ES-I3 (cell line): ENCODE measurements at regions not wholly inside any gene's neighbourhood (a gene's known extent, or its start where the extent isn't known, plus 50 kb on each side); places are given as distances from the start of the nearest gene placed in this dataset.

Experiments
- H3K36me3 ChIP-seq: 2 replicates; pipeline ENCODE4 v1.6.1; 2013; ENCODE audit warnings: mild to moderate bottlenecking, low read length, control low read depth, moderate library complexity; ENCODE audit not compliant: insufficient read depth
- H3K4me1 ChIP-seq: 2 replicates; pipeline ENCODE4 v1.6.1; 2013; ENCODE audit warnings: mild to moderate bottlenecking, control low read depth, low read length; ENCODE audit not compliant: insufficient read depth
- H3K9ac ChIP-seq: 2 replicates; pipeline ENCODE4 v1.6.1; 2013; ENCODE audit warnings: low read depth, mild to moderate bottlenecking, low read length, moderate library complexity
- H3K9me3 ChIP-seq: 2 replicates; pipeline ENCODE4 v1.6.1; 2013; ENCODE audit warnings: mild to moderate bottlenecking, low read length, moderate library complexity; ENCODE audit not compliant: control insufficient read depth, insufficient read depth

DNA sequence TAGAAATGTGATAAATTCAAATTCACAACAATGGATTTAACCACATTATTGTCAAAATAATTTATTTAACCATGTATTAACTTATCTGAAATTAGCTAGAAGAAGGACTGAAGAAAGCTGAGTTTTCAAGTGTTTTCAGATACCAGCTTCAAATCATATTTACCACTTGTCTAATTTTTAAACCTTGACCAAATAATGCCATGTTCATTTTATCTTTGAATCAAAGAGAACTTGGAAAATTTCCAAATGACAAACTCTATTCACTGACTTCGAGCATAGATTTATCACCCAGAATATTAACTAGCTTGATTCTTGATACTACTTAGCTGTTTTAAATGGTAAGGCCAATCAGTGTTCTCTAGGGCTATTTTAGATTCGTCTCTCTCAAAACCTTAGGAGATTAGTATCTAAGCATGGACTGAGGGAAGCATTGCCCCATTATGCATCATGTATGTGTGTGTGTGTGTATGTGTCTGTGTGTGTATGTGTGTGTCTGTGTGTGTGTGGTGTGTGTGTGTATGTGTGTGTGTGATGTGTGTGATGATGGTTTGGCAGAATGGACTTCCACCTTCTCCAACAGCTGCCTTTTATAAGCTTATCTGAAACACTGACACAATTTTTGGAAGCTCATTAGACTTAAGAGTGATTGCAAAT lies 667.5 kb upstream of the FANCL start:
- H3K36me3 ChIP-seq: no peaks in the 10 kb centered on the region
- H3K9ac ChIP-seq: no peak overlapping the region
- no peaks in the 10 kb centered on the region for H3K9me3 ChIP-seq
- H3K4me1 ChIP-seq: peaks cover 8% of the 10 kb centered on the region; the same call in 1 of the 2 replicates

DNA sequence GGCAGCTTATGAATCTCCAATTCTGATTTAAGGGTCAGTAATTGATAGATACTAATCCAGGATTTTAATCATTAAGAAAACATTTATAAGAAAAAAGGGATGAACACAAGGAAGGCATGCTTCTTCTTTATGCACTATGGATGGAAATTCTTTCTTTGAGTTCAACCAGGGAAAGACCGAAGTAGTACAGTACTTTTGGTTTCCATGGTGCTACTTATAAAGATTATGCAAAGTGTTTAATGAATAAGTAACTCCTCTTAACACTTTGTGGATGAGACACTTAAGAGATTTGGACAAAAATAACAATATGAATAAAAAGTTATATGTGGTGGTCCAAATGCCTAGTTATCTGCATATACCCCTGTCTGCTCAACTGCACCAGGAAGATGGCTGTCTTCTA lies 666.5 kb upstream of the FANCL start:
- Histone ChIP-seq H3K36me3 (no peaks in the 10 kb centered on the region), H3K9me3 (no peaks in the 10 kb centered on the region), H3K9ac (no peak overlapping the region)

DNA sequence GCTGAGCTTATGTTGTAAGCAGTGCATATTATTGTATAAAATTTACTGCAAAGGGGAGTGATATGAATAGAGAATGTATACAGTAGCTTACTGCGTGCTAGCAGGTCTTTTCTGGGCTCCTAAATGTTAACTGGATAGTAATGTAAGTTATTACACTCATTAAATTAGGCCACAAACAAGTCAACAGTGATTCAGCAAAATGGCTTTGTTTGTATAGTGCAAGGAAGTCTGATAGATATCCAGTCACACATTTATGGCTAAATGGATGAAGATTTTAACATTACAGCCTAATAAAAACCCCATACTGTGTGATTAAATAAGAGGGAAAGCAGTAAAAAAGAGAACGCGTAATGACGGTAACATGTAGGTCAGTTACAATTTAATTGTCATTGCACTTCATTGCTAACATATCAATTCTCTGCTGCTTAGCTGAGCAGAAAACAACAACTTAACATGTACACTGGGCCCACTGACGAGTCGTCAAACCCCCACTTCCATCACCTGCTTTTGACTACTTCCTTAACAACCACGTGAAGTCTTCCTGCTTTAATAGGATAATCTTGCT lies 665.0 kb upstream of the FANCL start:
- H3K4me1 ChIP-seq: no peaks in the 10 kb centered on the region
- no peaks in the 10 kb centered on the region for H3K9me3 ChIP-seq
- no peaks in the 10 kb centered on the region for H3K36me3 ChIP-seq
- H3K9ac ChIP-seq: no peak overlapping the region

More for the DNA sequence above, 666.5 kb upstream of the FANCL start:
- peaks cover 2% of the 10 kb centered on the region; the same call in 1 of the 2 replicates for H3K4me1 ChIP-seq

DNA sequence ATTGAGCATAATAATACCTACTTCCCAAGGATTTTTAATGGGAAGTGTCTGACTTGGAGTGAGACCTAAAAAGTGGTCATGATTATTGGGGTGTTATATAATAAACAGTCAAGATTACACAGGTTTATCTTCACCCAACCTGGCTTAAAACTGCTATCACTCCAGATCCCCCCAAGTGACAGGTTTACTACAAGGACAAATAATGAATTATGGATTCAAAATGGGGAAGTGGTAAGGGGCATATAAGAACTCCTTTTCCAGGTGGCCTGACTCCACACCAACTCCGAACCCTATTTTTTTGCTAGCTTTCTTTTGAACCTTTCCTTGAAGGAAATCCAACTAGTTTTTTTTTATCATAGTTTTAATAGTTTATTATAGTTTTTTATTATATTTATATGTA lies 663.0 kb upstream of the FANCL start:
- no peaks in the 10 kb centered on the region for H3K4me1 ChIP-seq
- H3K9me3 ChIP-seq: no peaks in the 10 kb centered on the region
- H3K36me3 ChIP-seq: no peaks in the 10 kb centered on the region
- no peak overlapping the region for H3K9ac ChIP-seq

DNA sequence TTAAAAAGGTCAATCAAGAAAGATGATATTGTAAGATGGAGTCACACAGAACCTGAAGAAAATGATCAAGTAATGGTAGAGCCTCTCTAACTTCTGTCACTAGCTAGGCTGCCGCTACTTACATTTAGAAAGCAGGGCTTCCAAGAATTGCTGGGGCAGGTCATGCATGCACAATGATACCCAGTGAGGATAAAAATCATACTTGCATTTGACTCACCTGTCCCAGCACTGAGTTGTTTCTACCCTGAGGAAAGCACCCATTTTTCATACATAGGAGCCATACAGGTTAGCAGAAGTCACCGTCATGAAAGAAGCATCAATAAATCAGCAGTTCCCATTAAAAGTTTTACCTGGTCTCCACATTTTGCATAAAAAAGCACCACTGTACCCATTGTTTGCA lies 662.3 kb upstream of the FANCL start:
- H3K4me1 ChIP-seq: no peaks in the 10 kb centered on the region
- no peak overlapping the region for H3K9ac ChIP-seq
- no peaks in the 10 kb centered on the region for H3K9me3 ChIP-seq
- H3K36me3 ChIP-seq: no peaks in the 10 kb centered on the region

DNA sequence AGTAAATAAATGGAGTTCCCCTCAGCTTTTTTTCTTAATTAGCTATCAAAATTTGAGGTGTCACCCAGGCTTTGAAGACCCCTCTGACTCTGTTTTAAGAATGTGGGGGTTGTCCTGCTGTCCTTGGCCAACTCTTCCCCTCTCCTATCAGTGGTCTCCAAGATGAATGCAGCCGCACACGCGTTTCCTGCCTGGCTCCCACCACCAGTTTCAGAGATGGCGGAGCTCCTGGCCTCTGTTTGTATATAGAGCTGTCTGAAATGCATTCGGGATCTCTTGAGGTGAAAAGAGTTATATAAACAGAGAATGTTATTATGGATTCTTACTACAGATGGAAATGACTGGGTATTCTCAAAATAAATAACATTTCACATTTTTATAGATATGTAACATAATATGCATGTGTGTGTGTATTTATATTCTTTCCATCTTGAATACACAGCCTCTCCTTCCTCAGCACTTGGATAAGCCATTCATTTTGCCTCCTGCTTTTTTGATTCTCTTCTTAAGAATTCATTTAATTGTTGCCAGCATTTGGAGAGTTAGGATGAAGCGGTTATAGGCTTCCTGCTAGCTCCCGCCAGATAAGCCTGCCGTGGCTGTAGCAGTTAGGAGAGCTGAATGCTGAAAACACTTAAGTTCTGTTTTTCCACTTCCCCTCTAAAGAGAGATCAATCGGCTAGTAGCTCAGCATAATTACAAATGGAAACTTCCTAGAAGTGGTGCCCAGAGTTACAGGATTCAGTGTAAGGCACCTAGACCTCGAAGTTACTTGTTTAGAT lies 659.3 kb upstream of the FANCL start:
- Histone ChIP-seq H3K36me3 (no peaks in the 10 kb centered on the region), H3K9ac (no peak overlapping the region), H3K9me3 (no peaks in the 10 kb centered on the region), H3K4me1 (no peaks in the 10 kb centered on the region)

DNA sequence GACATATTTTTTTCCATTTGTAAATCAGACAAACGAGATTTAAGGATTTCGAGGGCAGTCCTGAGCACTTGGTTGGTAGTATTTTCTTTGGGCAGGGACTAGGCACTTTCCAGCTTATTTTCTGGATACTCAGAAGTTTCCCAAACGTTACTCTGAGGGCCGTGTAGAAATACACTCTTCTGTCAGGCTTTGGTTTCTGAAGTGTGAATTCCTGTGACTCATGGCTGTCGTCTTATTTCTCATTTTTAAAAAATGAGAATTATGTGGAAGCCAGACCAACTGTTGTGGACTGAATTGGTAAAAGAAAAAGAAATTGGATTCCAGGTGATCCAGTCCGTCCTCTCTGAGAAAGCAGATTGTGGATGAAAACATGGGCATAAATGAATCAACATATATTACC lies 658.6 kb upstream of the FANCL start:
- Histone ChIP-seq H3K4me1 (no peaks in the 10 kb centered on the region), H3K9me3 (no peaks in the 10 kb centered on the region), H3K36me3 (no peaks in the 10 kb centered on the region), H3K9ac (no peak overlapping the region)

DNA sequence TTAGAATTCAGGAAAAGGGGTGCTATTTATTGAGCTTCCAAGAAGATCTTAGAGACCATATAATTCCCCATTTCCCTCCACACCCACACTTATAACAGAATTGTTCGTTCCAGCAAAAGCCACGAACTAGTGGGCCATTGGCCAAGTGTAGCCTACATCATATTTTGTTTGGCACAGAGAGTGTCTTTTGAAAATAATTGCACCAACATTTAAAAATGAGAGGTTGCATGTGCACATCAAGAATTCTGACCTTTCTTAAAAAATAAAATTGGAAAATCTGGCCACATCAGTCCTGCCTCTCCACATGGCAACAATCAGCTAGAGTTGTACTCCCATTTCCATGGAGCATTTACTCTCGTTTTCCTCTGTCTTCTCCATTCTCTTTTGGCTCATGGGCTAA lies 655.5 kb upstream of the FANCL start:
- H3K9ac ChIP-seq: no peak overlapping the region
- no peaks in the 10 kb centered on the region for H3K9me3 ChIP-seq
- H3K4me1 ChIP-seq: no peaks in the 10 kb centered on the region
- H3K36me3 ChIP-seq: no peaks in the 10 kb centered on the region

DNA sequence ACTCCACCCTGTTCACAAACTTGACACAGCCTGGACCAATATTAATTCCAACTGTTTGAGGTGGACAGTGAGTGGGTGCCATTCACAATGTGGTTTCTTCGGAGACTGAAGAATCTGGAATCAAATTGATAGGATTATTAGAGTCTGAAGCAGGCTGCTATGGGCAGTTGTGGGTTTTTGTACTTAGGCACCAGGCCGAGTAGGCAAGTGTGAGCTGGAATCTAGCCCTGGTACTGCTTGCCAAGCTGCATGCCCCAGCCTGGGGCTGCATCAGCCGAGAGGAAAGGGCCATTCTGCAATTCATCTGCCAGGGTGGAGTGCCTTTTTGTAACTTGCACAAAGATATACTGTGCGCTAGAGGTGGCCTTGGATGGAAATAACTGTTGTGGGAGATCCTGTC lies 654.7 kb upstream of the FANCL start:
- no peak overlapping the region for H3K9ac ChIP-seq
- no peaks in the 10 kb centered on the region for H3K9me3 ChIP-seq
- H3K36me3 ChIP-seq: no peaks in the 10 kb centered on the region
- H3K4me1 ChIP-seq: no peaks in the 10 kb centered on the region

DNA sequence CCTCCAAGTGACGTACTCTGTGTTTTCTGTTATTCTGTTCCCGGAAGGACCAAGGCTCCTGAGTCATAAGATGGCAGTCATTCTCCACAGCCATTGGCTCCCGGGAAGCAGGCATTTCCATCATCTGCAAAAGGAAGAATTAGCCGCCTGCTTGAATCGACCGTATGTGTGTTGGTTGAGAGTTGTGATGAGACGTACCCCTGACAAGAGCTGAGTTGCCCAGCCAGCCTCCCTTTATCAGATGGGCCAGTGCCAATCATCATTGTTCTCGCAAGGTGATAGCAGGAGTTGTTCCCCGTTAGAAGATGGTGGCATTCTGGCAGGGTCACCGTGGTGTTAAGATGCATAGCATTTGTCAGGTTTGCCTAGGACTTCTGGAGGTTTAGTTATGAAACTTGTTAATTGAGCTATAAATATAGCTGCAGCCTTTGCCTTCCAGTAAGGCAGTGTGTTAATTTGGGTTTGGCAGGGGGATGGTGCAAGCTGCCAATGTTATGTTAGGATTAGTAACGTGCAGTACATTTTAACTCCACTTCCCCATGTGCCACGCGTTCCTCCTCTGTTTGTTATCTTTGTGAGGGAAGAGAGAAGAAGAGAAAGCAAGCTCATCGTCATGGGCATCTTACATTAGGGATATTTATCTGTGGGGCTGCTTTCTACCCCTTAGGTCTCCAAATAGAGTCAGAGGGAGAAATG lies 652.7 kb upstream of the FANCL start:
- H3K4me1 ChIP-seq: no peaks in the 10 kb centered on the region
- H3K9me3 ChIP-seq: no peaks in the 10 kb centered on the region
- H3K9ac ChIP-seq: no peak overlapping the region
- H3K36me3 ChIP-seq: no peaks in the 10 kb centered on the region

DNA sequence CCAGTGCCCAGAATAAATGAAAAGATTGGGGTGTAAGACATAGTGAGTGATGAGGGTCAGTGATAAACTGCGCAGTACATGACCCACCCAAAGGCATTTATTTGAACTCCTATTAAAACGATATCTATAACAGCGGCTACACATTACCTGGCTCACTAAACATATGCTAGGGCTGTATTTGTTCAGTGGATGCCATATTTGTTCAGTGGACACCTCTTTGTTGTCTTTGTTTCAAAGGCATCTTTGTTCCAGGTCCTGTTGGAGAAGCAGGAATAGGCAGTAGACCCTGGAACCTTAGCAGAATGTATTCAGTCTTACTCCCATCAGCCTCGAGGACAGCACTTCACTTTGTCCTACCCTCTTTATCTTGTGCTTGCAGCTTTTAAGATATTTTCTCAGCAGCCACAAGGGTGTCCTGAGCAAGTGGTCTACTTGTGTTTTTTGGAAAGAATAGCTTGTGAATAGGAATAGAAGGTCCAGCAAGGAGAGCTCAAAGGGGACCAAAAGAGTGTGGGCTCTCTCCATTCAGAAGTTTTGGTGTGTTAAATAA lies 650.8 kb upstream of the FANCL start:
- Histone ChIP-seq H3K9me3 (no peaks in the 10 kb centered on the region), H3K36me3 (no peaks in the 10 kb centered on the region), H3K4me1 (no peaks in the 10 kb centered on the region), H3K9ac (no peak overlapping the region)

DNA sequence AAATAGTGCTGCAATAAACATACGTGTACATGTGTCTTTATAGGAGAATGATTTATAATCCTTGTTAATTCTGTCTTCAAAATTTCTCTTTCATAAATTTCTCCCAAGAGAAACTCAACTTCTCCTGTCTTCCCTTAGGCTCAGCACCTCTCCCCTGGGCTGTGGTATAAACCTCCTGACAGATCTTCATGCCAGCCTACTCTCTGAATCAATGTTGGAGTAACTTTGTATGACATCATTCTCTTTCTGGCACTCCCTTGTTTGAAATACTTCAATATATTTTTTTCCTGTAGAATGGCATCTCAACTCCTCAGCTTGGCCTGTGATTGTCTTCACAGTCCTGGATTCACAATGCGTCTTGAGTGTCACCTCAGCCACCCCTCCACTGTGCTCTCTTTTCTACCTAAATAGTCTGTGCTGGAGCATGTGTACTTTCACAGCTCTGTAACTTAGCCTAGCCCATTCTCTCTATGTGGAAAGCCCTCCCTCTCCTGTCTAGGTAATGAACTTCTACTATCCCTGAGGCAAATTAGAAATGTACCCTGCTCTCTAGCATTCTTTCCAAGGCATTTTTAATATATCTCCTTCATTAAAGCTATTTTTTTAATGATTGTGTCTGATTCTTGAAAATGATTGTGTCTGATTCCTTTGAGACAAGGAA lies 649.9 kb upstream of the FANCL start:
- no peak overlapping the region for H3K9ac ChIP-seq
- no peaks in the 10 kb centered on the region for H3K9me3 ChIP-seq
- no peaks in the 10 kb centered on the region for H3K4me1 ChIP-seq
- no peaks in the 10 kb centered on the region for H3K36me3 ChIP-seq

DNA sequence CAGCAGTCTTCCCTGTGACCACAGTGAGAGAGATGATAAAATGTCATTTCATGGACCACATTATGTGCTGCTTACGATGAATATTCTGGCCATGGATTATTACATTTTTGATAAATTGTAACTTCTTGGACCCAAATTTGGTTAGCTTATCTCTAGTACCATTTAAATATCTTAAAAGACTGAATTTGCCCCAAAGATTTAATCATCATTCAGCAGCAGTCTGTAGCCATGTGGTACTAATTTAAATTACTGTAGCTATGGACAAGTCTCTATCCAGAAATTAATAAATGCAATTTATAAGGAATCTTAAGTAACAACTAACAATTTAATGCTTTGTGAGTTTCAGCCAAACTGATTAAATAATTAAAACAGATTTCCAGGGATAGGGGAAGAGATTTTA lies 644.9 kb upstream of the FANCL start:
- H3K9me3 ChIP-seq: no peaks in the 10 kb centered on the region
- no peak overlapping the region for H3K9ac ChIP-seq
- H3K4me1 ChIP-seq: no peaks in the 10 kb centered on the region
- no peaks in the 10 kb centered on the region for H3K36me3 ChIP-seq

DNA sequence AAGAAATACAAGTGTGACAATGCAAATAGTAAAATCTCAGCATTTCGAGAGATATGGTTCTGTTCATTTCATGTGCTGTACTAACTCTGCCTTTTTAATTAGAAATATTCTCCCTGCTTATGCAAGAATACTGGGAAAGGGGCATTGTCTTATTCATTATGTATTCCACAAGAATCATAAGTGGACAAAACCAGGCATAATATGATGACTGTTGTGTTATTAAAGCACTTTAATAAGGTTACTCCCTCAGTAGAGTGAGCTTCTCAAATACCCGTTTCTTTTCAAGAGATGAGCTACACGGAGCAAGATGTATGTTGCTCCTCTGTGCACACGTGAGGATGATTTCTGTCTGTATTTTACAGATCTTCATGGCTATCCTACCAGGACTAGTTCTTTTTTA lies 638.7 kb upstream of the FANCL start:
- Histone ChIP-seq H3K9ac (no peak overlapping the region), H3K36me3 (no peaks in the 10 kb centered on the region), H3K9me3 (no peaks in the 10 kb centered on the region), H3K4me1 (no peaks in the 10 kb centered on the region)
